ENCODE measurements at regions not wholly inside any gene's neighbourhood (a gene's known extent, or its start where the extent isn't known, plus 50 kb on each side); places are given as distances from the start of the nearest gene placed in this dataset.

DNA sequence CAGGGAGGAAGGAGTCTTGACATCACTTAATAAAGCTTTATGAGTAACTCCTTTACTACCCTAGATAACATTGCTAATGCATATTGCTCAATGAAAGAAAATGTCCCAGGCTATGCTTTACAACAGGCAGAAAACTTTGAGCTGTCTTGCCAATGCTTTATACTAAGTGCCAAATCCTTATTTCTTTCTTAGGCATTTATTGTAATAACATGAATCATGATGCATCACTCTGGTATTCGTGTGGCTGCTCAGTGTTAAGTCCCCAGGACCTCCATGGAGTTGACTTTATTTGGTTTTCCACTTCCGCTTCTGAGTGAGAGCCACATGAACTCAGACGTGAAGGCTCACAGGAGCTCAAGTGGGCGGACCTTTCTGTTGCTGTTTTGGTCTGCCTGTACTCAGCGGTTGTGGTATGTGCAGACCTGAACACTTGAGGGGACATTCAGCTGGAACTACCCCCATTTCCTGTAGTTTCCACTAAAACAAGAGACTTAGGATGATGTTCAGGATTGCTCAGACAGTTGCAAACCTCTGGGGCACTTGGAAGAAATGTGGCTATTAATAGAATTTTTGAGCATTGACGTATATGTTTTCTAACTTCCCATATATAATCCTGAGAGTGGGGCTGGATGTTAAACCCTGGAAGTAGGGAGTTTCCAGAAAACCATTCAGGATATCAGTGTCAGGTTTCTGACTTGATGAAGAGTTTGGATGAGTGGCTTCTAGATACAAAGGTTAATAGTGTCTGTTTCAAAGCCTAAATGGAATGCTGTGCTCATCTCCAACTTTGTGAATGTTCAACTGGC is 258.6 kb downstream of the MSRB3 start:
- no peaks in the 10 kb centered on the region for H3K79me2 ChIP-seq (ENCODE audit: insufficient read depth, low read depth)
- no peak overlapping the region for H2AFZ ChIP-seq (ENCODE audit: low read depth)
- no peak overlapping the region for H3K4me3 ChIP-seq (IDR thresholded peaks at IDR 0.05; ENCODE audit: insufficient read depth, low read depth, low read length)
- H3K4me2 ChIP-seq, result no peak overlapping the region
- H3K4me1 ChIP-seq (ENCODE audit: low read depth, poor library complexity, severe bottlenecking), result no peaks in the 10 kb centered on the region
- H3K9ac ChIP-seq, result no peak overlapping the region
- H3K27me3 ChIP-seq (ENCODE audit: insufficient read depth, low read depth), result no peaks in the 10 kb centered on the region
- TF ChIP-seq, protein P1, sequence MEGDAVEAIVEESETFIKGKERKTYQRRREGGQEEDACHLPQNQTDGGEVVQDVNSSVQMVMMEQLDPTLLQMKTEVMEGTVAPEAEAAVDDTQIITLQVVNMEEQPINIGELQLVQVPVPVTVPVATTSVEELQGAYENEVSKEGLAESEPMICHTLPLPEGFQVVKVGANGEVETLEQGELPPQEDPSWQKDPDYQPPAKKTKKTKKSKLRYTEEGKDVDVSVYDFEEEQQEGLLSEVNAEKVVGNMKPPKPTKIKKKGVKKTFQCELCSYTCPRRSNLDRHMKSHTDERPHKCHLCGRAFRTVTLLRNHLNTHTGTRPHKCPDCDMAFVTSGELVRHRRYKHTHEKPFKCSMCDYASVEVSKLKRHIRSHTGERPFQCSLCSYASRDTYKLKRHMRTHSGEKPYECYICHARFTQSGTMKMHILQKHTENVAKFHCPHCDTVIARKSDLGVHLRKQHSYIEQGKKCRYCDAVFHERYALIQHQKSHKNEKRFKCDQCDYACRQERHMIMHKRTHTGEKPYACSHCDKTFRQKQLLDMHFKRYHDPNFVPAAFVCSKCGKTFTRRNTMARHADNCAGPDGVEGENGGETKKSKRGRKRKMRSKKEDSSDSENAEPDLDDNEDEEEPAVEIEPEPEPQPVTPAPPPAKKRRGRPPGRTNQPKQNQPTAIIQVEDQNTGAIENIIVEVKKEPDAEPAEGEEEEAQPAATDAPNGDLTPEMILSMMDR (conservative IDR thresholded peaks at IDR 0.05; ENCODE audit: low read depth, low read length), result no peak
- H3K36me3 ChIP-seq (ENCODE audit: insufficient read depth), result no peaks in the 10 kb centered on the region
- no peaks in the 10 kb centered on the region for H4K20me1 ChIP-seq (ENCODE audit: insufficient read depth)
- no peak overlapping the region for H3K27ac ChIP-seq

GRCh38 chr12:65537978-65538377 is 259.5 kb downstream of the MSRB3 start:
- H3K27ac ChIP-seq, result no peak overlapping the region
- H4K20me1 ChIP-seq (ENCODE audit: insufficient read depth), result no peaks in the 10 kb centered on the region
- H3K79me2 ChIP-seq (ENCODE audit: insufficient read depth, low read depth), result no peaks in the 10 kb centered on the region
- H2AFZ ChIP-seq (ENCODE audit: low read depth), result no peak overlapping the region
- no peaks in the 10 kb centered on the region for H3K27me3 ChIP-seq (ENCODE audit: insufficient read depth, low read depth)
- H3K36me3 ChIP-seq (ENCODE audit: insufficient read depth), result no peaks in the 10 kb centered on the region
- H3K4me2 ChIP-seq, result no peak overlapping the region
- TF ChIP-seq, protein P1 (conservative IDR thresholded peaks at IDR 0.05; ENCODE audit: low read depth, low read length), result no peak
- no peaks in the 10 kb centered on the region for H3K4me1 ChIP-seq (ENCODE audit: low read depth, poor library complexity, severe bottlenecking)
- no peak overlapping the region for H3K9ac ChIP-seq
- H3K4me3 ChIP-seq (IDR thresholded peaks at IDR 0.05; ENCODE audit: insufficient read depth, low read depth, low read length), result no peak overlapping the region

- no peak overlapping the region for H3K27ac ChIP-seq
- H3K27me3 ChIP-seq (ENCODE audit: insufficient read depth, low read depth), result no peaks in the 10 kb centered on the region
- H3K79me2 ChIP-seq (ENCODE audit: insufficient read depth, low read depth), result no peaks in the 10 kb centered on the region
- TF ChIP-seq, protein P1 (conservative IDR thresholded peaks at IDR 0.05; ENCODE audit: low read depth, low read length), result no peak
- H2AFZ ChIP-seq (ENCODE audit: low read depth), result no peak overlapping the region
- no peak overlapping the region for H3K9ac ChIP-seq
- no peaks in the 10 kb centered on the region for H4K20me1 ChIP-seq (ENCODE audit: insufficient read depth)
- no peaks in the 10 kb centered on the region for H3K4me1 ChIP-seq (ENCODE audit: low read depth, poor library complexity, severe bottlenecking)
- H3K4me2 ChIP-seq, result no peak overlapping the region
- H3K36me3 ChIP-seq (ENCODE audit: insufficient read depth), result no peaks in the 10 kb centered on the region
- H3K4me3 ChIP-seq (IDR thresholded peaks at IDR 0.05; ENCODE audit: insufficient read depth, low read depth, low read length), result no peak overlapping the region
These were observed 260.5 kb downstream of the MSRB3 start for GRCh38 chr12:65539023-65539422.

DNA sequence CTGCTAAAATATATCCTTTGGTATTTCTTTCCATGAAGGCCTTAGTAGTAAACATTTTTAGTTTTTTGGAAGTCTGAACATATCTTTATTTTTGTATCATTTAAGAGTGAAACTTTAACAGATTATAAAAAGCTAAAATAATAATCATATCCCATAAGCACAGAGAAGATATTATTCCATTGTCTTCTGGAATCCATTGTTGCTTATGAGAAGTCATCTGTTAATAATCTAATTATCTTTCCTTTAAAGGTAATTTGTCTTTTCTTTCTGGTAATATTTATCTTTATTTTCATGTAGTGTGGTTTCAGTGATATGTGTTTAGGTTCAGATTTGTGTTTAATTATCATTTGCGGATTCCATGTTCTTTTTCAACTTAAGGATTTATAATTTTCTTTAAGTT is 261.7 kb downstream of the MSRB3 start:
- no peak overlapping the region for H3K4me3 ChIP-seq (IDR thresholded peaks at IDR 0.05; ENCODE audit: insufficient read depth, low read depth, low read length)
- no peaks in the 10 kb centered on the region for H3K36me3 ChIP-seq (ENCODE audit: insufficient read depth)
- TF ChIP-seq, protein P1 (conservative IDR thresholded peaks at IDR 0.05; ENCODE audit: low read depth, low read length), result no peak
- no peaks in the 10 kb centered on the region for H3K79me2 ChIP-seq (ENCODE audit: insufficient read depth, low read depth)
- no peak overlapping the region for H3K9ac ChIP-seq
- H4K20me1 ChIP-seq (ENCODE audit: insufficient read depth), result no peaks in the 10 kb centered on the region
- H3K27ac ChIP-seq, result no peak overlapping the region
- H3K27me3 ChIP-seq (ENCODE audit: insufficient read depth, low read depth), result no peaks in the 10 kb centered on the region
- no peak overlapping the region for H2AFZ ChIP-seq (ENCODE audit: low read depth)
- no peaks in the 10 kb centered on the region for H3K4me1 ChIP-seq (ENCODE audit: low read depth, poor library complexity, severe bottlenecking)
- no peak overlapping the region for H3K4me2 ChIP-seq

Measured in KMS-11 (cell line).